Embryonic facial prominence (tissue), 1 donor: ENCODE measurements at regions not wholly inside any gene's neighbourhood (a gene's known extent, or its start where the extent isn't known, plus 50 kb on each side); places are given as distances from the start of the nearest gene placed in this dataset.

Experiments used
- DNase-seq: peaks from one replicate; pipeline ENCODE4 v3.0.0-alpha.2; 2016; ENCODE audit errors: extremely low spot score

DNA sequence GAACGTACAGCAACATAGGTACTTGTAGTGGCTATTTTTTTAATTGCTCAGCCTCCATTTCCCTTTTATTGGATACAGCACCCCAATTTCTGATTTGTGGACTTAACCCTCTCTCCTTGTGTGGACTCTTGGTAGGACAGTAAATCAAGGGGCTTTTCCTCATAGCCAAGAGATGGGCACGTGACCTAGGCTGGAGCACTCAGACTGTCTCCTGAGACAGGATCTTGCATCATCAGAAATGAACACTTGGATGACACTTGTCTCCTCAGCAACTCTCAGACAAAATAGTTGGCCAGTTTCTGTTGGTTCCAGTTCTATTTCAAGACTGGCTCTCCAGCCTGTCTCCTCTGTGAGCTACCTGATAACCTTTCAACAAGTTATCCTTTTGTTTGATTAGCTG lies 112.9 kb upstream of the ZNF678 start:
- no peak for DNase-seq

GRCh38 chr1:227449741-227450441 lies 113.5 kb upstream of the ZNF678 start:
- DNase-seq = no peak

DNA sequence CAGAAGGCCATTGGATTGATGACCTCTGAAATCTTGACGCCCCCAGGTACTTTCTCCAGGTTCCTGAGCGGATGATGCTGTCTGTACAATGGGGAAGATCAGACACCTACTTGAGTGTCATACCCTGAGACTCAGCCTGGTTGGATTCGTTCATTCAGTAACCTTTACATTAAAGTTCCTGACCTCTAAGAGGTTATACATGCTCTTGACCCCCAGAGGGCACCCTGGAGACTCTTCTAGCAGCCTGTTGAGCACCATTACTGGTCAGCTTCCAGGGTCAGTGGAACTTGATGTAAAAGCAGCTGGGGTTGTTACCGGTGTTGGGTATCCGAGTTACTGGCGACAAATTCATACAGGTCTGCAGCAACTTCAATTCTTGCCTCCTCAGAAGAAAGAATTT lies 114.3 kb upstream of the ZNF678 start:
- DNase-seq = no peak

DNA sequence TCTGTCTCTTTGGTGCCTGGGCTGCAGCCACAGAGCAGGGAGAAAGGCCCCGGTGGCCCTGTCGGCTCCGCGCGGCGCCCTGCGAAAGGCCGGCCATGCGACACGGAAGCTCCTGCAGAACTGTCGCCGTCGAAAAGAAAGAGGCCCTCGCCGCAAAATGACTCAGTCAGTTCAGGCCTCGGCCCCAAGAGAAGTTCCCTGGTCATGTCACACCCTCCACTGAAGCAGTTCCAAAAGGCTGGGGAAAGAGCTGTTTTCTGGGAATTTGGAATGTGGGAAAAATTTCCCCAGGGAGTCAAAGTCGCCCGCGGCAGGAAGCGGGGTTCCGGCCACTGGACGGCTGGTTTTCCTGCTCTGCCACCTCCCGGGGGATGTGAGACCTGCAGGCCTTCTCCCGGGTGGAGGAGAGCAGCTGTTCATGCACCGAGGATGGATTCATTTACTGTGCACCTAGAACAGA lies 115.8 kb upstream of the ZNF678 start:
- no peak for DNase-seq

GRCh38 chr1:227445746-227446145 lies 117.6 kb upstream of the ZNF678 start:
- DNase-seq = no peak

GRCh38 chr1:227445092-227445674 lies 118.2 kb upstream of the ZNF678 start:
- DNase-seq = no peak

GRCh38 chr1:227440182-227440581 lies 121.9 kb upstream of the CDC42BPA start:
- DNase-seq = no peak

- peak; percentile 56 for DNase-seq
Observed at GRCh38 chr1:227437495-227438008, 119.3 kb upstream of the CDC42BPA start.

- no peak for DNase-seq
Observed at GRCh38 chr1:227434808-227435444, 116.6 kb upstream of the CDC42BPA start.

GRCh38 chr1:227433663-227434341 lies 115.5 kb upstream of the CDC42BPA start:
- no peak for DNase-seq

- no peak for DNase-seq
Observed at GRCh38 chr1:227432981-227433380, 114.7 kb upstream of the CDC42BPA start.

GRCh38 chr1:227432181-227432535 lies 113.9 kb upstream of the CDC42BPA start:
- DNase-seq = no peak

DNA sequence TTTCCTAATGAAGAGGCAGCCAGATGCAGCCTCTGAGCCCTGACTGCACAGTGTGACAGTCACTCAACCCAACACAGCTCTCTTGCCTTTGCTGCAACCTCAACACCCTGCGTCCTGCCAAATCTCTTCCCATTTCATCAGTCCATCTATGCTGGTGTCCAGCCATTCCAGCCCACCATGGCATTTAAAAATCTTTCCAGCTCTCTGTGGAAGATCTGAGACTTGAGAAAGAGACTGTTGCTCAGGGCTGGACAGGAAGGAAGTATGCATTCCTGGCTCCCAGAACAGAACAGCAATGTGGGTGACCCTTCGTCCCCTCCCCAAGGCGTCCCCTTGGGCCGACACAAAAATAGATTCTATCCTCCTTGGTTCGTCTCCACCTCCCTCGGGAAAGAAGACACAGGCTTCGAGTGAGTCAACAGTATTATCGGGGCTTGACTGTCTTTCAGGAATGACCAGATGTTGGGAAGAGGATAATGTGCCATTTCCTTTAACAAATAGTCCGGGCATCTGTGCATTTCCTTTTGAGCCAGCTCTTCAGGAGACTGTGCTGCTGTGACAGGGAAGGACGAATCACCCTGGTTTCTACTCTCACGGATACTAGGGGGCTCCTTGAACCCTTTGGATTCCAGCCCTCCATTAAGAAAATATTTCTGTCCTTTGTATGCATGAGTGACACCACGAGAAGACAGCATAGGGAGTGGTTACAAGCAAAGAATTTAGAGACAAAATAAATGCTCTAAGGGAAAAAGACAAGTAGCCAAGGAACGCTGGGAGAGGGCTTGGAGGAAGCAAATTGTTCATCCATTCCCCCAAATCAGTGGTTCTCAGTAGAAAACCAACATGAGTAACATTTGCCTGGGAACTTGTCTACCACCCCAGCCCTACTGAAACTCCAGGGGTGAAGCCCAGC lies 111.4 kb upstream of the CDC42BPA start:
- no peak for DNase-seq

DNA sequence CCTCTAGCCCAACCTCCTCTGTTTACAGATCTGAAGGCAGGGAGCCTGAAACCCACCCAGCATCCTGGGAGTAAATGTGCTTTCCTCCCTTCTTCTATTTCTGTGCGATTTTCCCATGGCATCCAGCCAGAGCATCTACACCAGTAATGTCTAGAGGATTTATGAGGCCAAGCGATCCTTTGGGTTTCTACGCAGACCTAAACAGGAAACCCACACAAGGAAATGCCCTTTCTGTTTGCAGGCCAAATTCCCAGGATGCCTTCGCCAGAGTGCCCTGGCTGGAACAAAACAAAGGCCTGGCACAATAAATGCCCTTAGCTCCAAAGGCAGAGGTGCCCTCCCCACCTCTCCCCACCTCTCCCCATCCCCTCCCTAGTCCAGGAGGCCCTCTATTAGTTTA lies 110.5 kb upstream of the CDC42BPA start:
- DNase-seq = no peak

DNA sequence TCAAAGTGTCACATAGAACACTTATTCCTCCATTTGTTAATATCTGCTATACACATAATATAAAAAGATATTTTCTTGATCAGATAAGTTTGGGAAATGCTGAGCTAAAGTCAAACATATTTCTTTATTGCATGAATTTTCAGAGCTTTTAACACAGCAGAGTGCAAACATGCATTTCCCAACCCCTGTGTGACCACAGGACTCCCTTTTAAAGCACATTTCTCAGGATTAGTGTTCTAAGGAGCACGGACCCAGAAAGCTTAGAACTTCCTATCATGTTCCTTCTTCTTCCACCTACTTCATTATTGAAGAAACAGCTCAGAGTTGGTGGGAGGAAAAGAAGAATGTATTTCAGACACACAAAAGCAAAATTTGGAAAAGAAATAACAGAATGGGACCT lies 109.1 kb upstream of the CDC42BPA start:
- DNase-seq = no peak

- DNase-seq = no peak
Observed at GRCh38 chr1:227424953-227425352, 106.7 kb upstream of the CDC42BPA start.

GRCh38 chr1:227424159-227424680 lies 105.9 kb upstream of the CDC42BPA start:
- DNase-seq = no peak

DNA sequence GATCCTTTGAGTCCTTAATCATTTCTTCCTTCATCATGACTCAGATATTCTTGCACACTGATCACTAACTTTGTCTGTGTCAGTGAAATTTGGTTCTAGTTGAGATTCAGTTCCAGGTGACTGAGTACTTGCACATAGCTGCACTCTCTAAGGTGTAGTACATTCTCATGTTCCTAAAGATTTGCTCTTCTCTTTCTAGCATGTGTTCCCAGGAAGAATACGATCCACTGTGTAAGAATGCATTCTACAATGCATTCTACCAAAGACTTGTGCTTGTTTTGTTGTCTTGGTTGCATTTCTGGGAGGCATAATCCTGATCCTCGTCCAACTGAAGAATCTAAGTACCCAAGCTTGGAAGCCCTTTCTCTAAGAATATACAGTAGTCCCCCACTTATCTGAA lies 104.3 kb upstream of the CDC42BPA start:
- DNase-seq = no peak

DNA sequence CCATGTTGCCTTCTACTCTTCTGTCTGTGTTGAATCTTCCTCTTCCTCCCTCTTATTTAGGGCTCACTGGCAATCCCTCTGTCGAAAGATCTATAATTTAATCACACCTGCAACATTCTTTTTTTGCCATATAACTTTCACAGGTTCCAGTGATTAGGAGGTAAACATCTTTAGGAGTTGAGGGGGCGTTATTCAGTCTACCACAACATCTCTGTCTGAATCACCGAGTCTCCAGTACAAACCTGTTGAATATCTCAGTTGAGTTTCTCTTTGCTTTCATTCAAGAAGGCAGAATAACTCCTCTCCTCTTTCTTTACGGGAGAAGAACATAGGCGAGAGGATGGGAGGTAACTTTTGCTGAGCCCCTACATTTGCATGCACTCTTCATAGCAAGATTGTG lies 101.9 kb upstream of the CDC42BPA start:
- DNase-seq = no peak

- DNase-seq = no peak
Observed at GRCh38 chr1:227417756-227418480, 99.6 kb upstream of the CDC42BPA start.
